ENCODE measurements at regions not wholly inside any gene's neighbourhood (a gene's known extent, or its start where the extent isn't known, plus 50 kb on each side); places are given as distances from the start of the nearest gene placed in this dataset.
A peak's percentile ranks its signal among the peaks of the same experiment; 100 is the strongest.

DNA sequence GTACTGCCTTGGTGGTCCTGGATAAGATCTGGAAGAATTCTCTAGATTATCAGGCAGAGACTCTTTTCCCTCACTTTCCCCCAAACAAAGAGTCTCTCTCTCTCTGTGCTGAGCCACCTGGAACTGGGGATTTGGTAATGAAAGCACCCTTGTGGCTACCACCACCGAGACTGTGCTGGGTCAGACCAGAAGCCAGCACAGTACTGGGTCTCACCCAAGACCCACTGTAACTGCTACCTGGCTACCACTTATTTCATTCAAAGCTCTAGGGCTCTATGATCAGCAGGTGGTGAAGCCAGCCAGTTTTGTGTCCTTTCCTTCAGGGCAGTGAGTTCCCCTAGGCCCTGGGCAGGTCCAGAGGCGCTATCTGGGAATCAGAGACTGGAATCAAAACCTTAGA, 269.6 kb upstream of the CWC22 start:
- FAIRE-seq (no peak), DNase-seq (ENCODE audit: low read depth) (no peak)
- Histone ChIP-seq H2AFZ (ENCODE audit: low read depth, low read length) (no peak overlapping the region), H3K27me3 (ENCODE audit: insufficient read depth, low read length) (no peaks in the 10 kb centered on the region), H3K4me3 (ENCODE audit: insufficient read depth, low read depth, low read length) (no peak overlapping the region), H3K4me1 (ENCODE audit: insufficient read depth, low read length) (no peaks in the 10 kb centered on the region), H3K9me3 (ENCODE audit: insufficient read depth, low read depth, low read length) (no peaks in the 10 kb centered on the region), H3K4me2 (ENCODE audit: low read length) (no peak overlapping the region), H3K79me2 (ENCODE audit: insufficient read depth, low read length) (no peaks in the 10 kb centered on the region), H3K27ac (ENCODE audit: low read depth, low read length) (no peak overlapping the region), H3K9ac (ENCODE audit: low read length) (no peak overlapping the region), H4K20me1 (ENCODE audit: insufficient read depth, low read length) (no peaks in the 10 kb centered on the region), H3K36me3 (ENCODE audit: insufficient read depth, low read length) (no peaks in the 10 kb centered on the region)
- H3K4me3 Mint-ChIP-seq (ENCODE audit: unreplicated experiment), result no peak overlapping the region
- no peaks in the 10 kb centered on the region for H3K27me3 Mint-ChIP-seq (ENCODE audit: low read depth, unreplicated experiment)
- no peaks in the 10 kb centered on the region for H3K4me1 Mint-ChIP-seq (ENCODE audit: low read depth, unreplicated experiment)
- TF ChIP-seq, protein P1, sequence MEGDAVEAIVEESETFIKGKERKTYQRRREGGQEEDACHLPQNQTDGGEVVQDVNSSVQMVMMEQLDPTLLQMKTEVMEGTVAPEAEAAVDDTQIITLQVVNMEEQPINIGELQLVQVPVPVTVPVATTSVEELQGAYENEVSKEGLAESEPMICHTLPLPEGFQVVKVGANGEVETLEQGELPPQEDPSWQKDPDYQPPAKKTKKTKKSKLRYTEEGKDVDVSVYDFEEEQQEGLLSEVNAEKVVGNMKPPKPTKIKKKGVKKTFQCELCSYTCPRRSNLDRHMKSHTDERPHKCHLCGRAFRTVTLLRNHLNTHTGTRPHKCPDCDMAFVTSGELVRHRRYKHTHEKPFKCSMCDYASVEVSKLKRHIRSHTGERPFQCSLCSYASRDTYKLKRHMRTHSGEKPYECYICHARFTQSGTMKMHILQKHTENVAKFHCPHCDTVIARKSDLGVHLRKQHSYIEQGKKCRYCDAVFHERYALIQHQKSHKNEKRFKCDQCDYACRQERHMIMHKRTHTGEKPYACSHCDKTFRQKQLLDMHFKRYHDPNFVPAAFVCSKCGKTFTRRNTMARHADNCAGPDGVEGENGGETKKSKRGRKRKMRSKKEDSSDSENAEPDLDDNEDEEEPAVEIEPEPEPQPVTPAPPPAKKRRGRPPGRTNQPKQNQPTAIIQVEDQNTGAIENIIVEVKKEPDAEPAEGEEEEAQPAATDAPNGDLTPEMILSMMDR (IDR thresholded peaks at IDR 0.05; ENCODE audit: insufficient read depth, low read depth, low read length), result no peak
- TF ChIP-seq EZH2 (IDR thresholded peaks at IDR 0.05; ENCODE audit: insufficient read depth, low read length), result no peak
- no peaks in the 10 kb centered on the region for H3K36me3 Mint-ChIP-seq (ENCODE audit: low read depth, unreplicated experiment)
- no peak overlapping the region for H3K27ac Mint-ChIP-seq (ENCODE audit: unreplicated experiment)
- H3K9me3 Mint-ChIP-seq (ENCODE audit: unreplicated experiment), result no peaks in the 10 kb centered on the region

GRCh38 chr2:180268006-180268405, 260.9 kb upstream of the CWC22 start:
- Histone ChIP-seq H3K9me3 (ENCODE audit: insufficient read depth, low read depth, low read length) (no peaks in the 10 kb centered on the region), H3K79me2 (ENCODE audit: insufficient read depth, low read length) (no peaks in the 10 kb centered on the region), H2AFZ (ENCODE audit: low read depth, low read length) (no peak overlapping the region), H3K27me3 (ENCODE audit: insufficient read depth, low read length) (no peaks in the 10 kb centered on the region), H3K27ac (ENCODE audit: low read depth, low read length) (no peak overlapping the region), H3K36me3 (ENCODE audit: insufficient read depth, low read length) (no peaks in the 10 kb centered on the region), H3K9ac (ENCODE audit: low read length) (no peak overlapping the region), H3K4me1 (ENCODE audit: insufficient read depth, low read length) (no peaks in the 10 kb centered on the region), H4K20me1 (ENCODE audit: insufficient read depth, low read length) (no peaks in the 10 kb centered on the region), H3K4me3 (ENCODE audit: insufficient read depth, low read depth, low read length) (no peak overlapping the region), H3K4me2 (ENCODE audit: low read length) (no peak overlapping the region)
- TF ChIP-seq EZH2 (IDR thresholded peaks at IDR 0.05; ENCODE audit: insufficient read depth, low read length), result no peak
- TF ChIP-seq, protein P1 (IDR thresholded peaks at IDR 0.05; ENCODE audit: insufficient read depth, low read depth, low read length), result no peak
- Mint-ChIP-seq H3K27ac (ENCODE audit: unreplicated experiment) (no peak overlapping the region), H3K27me3 (ENCODE audit: low read depth, unreplicated experiment) (no peaks in the 10 kb centered on the region), H3K4me3 (ENCODE audit: unreplicated experiment) (no peak overlapping the region), H3K36me3 (ENCODE audit: low read depth, unreplicated experiment) (no peaks in the 10 kb centered on the region), H3K4me1 (ENCODE audit: low read depth, unreplicated experiment) (peaks cover 4% of the 10 kb centered on the region), H3K9me3 (ENCODE audit: unreplicated experiment) (peaks cover 4% of the 10 kb centered on the region)
- FAIRE-seq (no peak), DNase-seq (ENCODE audit: low read depth) (peak; percentile 43)

GRCh38 chr2:180261976-180262375, 254.9 kb upstream of the CWC22 start:
- Histone ChIP-seq H3K27me3 (ENCODE audit: insufficient read depth, low read length) (no peaks in the 10 kb centered on the region), H3K27ac (ENCODE audit: low read depth, low read length) (no peak overlapping the region), H2AFZ (ENCODE audit: low read depth, low read length) (no peak overlapping the region), H3K36me3 (ENCODE audit: insufficient read depth, low read length) (no peaks in the 10 kb centered on the region), H3K9me3 (ENCODE audit: insufficient read depth, low read depth, low read length) (no peaks in the 10 kb centered on the region), H3K4me2 (ENCODE audit: low read length) (no peak overlapping the region), H3K4me1 (ENCODE audit: insufficient read depth, low read length) (no peaks in the 10 kb centered on the region), H3K79me2 (ENCODE audit: insufficient read depth, low read length) (no peaks in the 10 kb centered on the region), H3K4me3 (ENCODE audit: insufficient read depth, low read depth, low read length) (no peak overlapping the region), H3K9ac (ENCODE audit: low read length) (no peak overlapping the region), H4K20me1 (ENCODE audit: insufficient read depth, low read length) (no peaks in the 10 kb centered on the region)
- Mint-ChIP-seq H3K4me1 (ENCODE audit: low read depth, unreplicated experiment) (no peaks in the 10 kb centered on the region), H3K36me3 (ENCODE audit: low read depth, unreplicated experiment) (no peaks in the 10 kb centered on the region), H3K27ac (ENCODE audit: unreplicated experiment) (no peak overlapping the region), H3K9me3 (ENCODE audit: unreplicated experiment) (peaks cover 2% of the 10 kb centered on the region), H3K27me3 (ENCODE audit: low read depth, unreplicated experiment) (no peaks in the 10 kb centered on the region), H3K4me3 (ENCODE audit: unreplicated experiment) (no peak overlapping the region)
- FAIRE-seq, result no peak
- TF ChIP-seq, protein P1 (IDR thresholded peaks at IDR 0.05; ENCODE audit: insufficient read depth, low read depth, low read length), result no peak
- TF ChIP-seq EZH2 (IDR thresholded peaks at IDR 0.05; ENCODE audit: insufficient read depth, low read length), result no peak
- no peak for DNase-seq (ENCODE audit: low read depth)

All from astrocyte (in vitro differentiated cells and primary cell).